ENCODE measurements at regions not wholly inside any gene's neighbourhood (a gene's known extent, or its start where the extent isn't known, plus 50 kb on each side); places are given as distances from the start of the nearest gene placed in this dataset.

DNA sequence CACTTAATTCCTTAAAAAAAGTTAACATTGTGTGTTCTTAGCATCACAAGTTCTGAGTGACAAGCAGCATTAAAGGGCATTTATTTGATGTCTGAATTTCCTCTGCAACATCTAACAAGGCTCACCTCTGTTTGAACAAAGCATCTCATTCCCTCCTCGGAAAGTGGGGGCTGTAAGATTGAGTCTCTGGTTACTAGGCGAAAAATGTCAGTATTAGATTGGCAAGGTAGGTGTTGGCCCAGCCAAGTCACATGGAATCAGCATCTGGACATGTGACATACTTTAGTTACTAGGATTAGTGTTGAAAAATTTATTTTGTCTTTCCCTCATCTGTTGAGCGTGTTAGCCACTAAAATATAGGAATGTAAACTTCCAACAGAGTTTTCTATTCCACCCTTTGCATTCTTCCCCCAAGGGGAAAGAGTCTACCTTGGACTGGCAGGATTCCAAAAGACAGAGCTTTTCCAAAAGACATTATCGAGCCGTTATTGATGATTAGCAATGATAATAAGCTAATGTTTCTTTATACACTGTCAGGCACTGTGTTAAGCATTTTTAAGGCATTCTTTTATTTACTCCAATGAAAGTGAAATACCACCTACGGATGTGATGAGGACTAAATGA, 194.9 kb upstream of the BTG1 start:
- peaks cover 5% of the 10 kb centered on the region; the same call in 2 of the 3 replicates for H3K4me1 Mint-ChIP-seq
- H3K4me2 ChIP-seq, result no peak overlapping the region

More for the DNA sequence above, 194.9 kb upstream of the BTG1 start:
- Histone ChIP-seq H3K79me2 (replicated peaks; ENCODE audit: insufficient read depth) (no peaks in the 10 kb centered on the region), H4K20me1 (replicated peaks; ENCODE audit: insufficient read depth) (no peaks in the 10 kb centered on the region), H3K27me3 (ENCODE audit: insufficient read depth) (no peaks in the 10 kb centered on the region), H3K9me2 (ENCODE audit: insufficient read depth) (peaks cover 8% of the 10 kb centered on the region), H3K4me3 (no peak overlapping the region), H3K27ac (ENCODE audit: low read depth) (no peak overlapping the region), H3K36me3 (ENCODE audit: insufficient read depth) (no peaks in the 10 kb centered on the region), H3F3A (replicated peaks; ENCODE audit: low read depth) (no peaks in the 10 kb centered on the region), H2AFZ (no peak overlapping the region), H3K4me1 (ENCODE audit: insufficient read depth) (peaks cover 5% of the 10 kb centered on the region; the same call in 1 of the 2 replicates)
- TF ChIP-seq, protein P1, sequence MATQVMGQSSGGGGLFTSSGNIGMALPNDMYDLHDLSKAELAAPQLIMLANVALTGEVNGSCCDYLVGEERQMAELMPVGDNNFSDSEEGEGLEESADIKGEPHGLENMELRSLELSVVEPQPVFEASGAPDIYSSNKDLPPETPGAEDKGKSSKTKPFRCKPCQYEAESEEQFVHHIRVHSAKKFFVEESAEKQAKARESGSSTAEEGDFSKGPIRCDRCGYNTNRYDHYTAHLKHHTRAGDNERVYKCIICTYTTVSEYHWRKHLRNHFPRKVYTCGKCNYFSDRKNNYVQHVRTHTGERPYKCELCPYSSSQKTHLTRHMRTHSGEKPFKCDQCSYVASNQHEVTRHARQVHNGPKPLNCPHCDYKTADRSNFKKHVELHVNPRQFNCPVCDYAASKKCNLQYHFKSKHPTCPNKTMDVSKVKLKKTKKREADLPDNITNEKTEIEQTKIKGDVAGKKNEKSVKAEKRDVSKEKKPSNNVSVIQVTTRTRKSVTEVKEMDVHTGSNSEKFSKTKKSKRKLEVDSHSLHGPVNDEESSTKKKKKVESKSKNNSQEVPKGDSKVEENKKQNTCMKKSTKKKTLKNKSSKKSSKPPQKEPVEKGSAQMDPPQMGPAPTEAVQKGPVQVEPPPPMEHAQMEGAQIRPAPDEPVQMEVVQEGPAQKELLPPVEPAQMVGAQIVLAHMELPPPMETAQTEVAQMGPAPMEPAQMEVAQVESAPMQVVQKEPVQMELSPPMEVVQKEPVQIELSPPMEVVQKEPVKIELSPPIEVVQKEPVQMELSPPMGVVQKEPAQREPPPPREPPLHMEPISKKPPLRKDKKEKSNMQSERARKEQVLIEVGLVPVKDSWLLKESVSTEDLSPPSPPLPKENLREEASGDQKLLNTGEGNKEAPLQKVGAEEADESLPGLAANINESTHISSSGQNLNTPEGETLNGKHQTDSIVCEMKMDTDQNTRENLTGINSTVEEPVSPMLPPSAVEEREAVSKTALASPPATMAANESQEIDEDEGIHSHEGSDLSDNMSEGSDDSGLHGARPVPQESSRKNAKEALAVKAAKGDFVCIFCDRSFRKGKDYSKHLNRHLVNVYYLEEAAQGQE (IDR thresholded peaks at IDR 0.05; ENCODE audit: unreplicated experiment), result no peak
- TF ChIP-seq, protein P2, sequence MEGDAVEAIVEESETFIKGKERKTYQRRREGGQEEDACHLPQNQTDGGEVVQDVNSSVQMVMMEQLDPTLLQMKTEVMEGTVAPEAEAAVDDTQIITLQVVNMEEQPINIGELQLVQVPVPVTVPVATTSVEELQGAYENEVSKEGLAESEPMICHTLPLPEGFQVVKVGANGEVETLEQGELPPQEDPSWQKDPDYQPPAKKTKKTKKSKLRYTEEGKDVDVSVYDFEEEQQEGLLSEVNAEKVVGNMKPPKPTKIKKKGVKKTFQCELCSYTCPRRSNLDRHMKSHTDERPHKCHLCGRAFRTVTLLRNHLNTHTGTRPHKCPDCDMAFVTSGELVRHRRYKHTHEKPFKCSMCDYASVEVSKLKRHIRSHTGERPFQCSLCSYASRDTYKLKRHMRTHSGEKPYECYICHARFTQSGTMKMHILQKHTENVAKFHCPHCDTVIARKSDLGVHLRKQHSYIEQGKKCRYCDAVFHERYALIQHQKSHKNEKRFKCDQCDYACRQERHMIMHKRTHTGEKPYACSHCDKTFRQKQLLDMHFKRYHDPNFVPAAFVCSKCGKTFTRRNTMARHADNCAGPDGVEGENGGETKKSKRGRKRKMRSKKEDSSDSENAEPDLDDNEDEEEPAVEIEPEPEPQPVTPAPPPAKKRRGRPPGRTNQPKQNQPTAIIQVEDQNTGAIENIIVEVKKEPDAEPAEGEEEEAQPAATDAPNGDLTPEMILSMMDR (conservative IDR thresholded peaks at IDR 0.05; ENCODE audit: low read depth in 2 of 2), result no peak
- no peak for TF ChIP-seq CREB1 (CRISPR knock-in tag; IDR thresholded peaks at IDR 0.05; ENCODE audit: low read depth)
- no peak for TF ChIP-seq ZNF114 (CRISPR knock-in tag; IDR thresholded peaks at IDR 0.05)
- no peak for TF ChIP-seq EZH2phosphoT487 (IDR thresholded peaks at IDR 0.05; ENCODE audit: unreplicated experiment)
- TF ChIP-seq STAT1 (IDR thresholded peaks at IDR 0.05; ENCODE audit: unreplicated experiment), result no peak
- no peak for TF ChIP-seq JUNB (IDR thresholded peaks at IDR 0.05; ENCODE audit: unreplicated experiment)
- TF ChIP-seq ZNF462 (CRISPR knock-in tag; IDR thresholded peaks at IDR 0.05), result no peak
- no peak for TF ChIP-seq ZNF331 (CRISPR knock-in tag; IDR thresholded peaks at IDR 0.05; ENCODE audit: low read depth)
- no peak for TF ChIP-seq EZH2 (IDR thresholded peaks at IDR 0.05; ENCODE audit: low read depth, unreplicated experiment)
- TF ChIP-seq, protein P3, sequence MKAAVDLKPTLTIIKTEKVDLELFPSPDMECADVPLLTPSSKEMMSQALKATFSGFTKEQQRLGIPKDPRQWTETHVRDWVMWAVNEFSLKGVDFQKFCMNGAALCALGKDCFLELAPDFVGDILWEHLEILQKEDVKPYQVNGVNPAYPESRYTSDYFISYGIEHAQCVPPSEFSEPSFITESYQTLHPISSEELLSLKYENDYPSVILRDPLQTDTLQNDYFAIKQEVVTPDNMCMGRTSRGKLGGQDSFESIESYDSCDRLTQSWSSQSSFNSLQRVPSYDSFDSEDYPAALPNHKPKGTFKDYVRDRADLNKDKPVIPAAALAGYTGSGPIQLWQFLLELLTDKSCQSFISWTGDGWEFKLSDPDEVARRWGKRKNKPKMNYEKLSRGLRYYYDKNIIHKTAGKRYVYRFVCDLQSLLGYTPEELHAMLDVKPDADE (IDR thresholded peaks at IDR 0.05), result no peak
- no peak for TF ChIP-seq NANOG (IDR thresholded peaks at IDR 0.05; ENCODE audit: borderline replicate concordance)
- TF ChIP-seq POLR2AphosphoS5 (IDR thresholded peaks at IDR 0.05; ENCODE audit: low read depth), result no peak
- Mint-ChIP-seq H3K27ac (no peak overlapping the region), H3K36me3 (ENCODE audit: low read depth) (no peaks in the 10 kb centered on the region), H3K9me3 (peaks cover 5% of the 10 kb centered on the region; the same call in 1 of the 3 replicates), H3K4me3 (no peak overlapping the region), H3K27me3 (ENCODE audit: insufficient read depth, low read depth, poor library complexity) (peaks cover 3% of the 10 kb centered on the region)
- no peak for ATAC-seq
- DNase-seq (ENCODE audit: low spot score), result no peak

Measured in GM23338 (cell line).